Skeletal muscle satellite cell (primary cell): ENCODE measurements at regions not wholly inside any gene's neighbourhood (a gene's known extent, or its start where the extent isn't known, plus 50 kb on each side); places are given as distances from the start of the nearest gene placed in this dataset.

Source experiments
- H3K27me3 ChIP-seq: 2 replicates; pipeline ENCODE4 v1.7.0; 2013; ENCODE audit warnings: low read length; ENCODE audit not compliant: control insufficient read depth, insufficient read depth
- H3K36me3 ChIP-seq: 2 replicates; pipeline ENCODE4 v1.7.0; 2013; ENCODE audit warnings: mild to moderate bottlenecking, control low read depth, low read length; ENCODE audit not compliant: insufficient read depth
- H3K4me1 ChIP-seq: 2 replicates; pipeline ENCODE4 v1.7.0; 2013; ENCODE audit warnings: low read length; ENCODE audit not compliant: control insufficient read depth, insufficient read depth
- H3K4me2 ChIP-seq: 2 replicates; pipeline ENCODE4 v1.7.0; 2013; ENCODE audit warnings: mild to moderate bottlenecking, low read length
- H3K4me3 ChIP-seq: 2 replicates; pipeline ENCODE4 v1.7.0; 2013; ENCODE audit warnings: low read length
- H3K9ac ChIP-seq: 2 replicates; pipeline ENCODE4 v1.7.0; 2013; ENCODE audit warnings: mild to moderate bottlenecking, low read depth, low read length, moderate library complexity
- H3K9me3 ChIP-seq: replicated peaks from 2 replicates; pipeline ENCODE4 v1.7.0; 2013; ENCODE audit warnings: mild to moderate bottlenecking, control low read depth, low read length

GRCh38 chr11:81870815-81871214 lies 862.8 kb downstream of the FAM181B start:
- H3K27me3 ChIP-seq, result no peaks in the 10 kb centered on the region
- no peaks in the 10 kb centered on the region for H3K36me3 ChIP-seq
- no peak overlapping the region for H3K4me2 ChIP-seq
- no peak overlapping the region for H3K9ac ChIP-seq
- H3K9me3 ChIP-seq, result no peaks in the 10 kb centered on the region
- H3K4me3 ChIP-seq, result no peak overlapping the region
- no peaks in the 10 kb centered on the region for H3K4me1 ChIP-seq

GRCh38 chr11:81870066-81870412 lies 863.6 kb downstream of the FAM181B start:
- Histone ChIP-seq H3K9me3 (no peaks in the 10 kb centered on the region), H3K4me2 (no peak overlapping the region), H3K4me1 (no peaks in the 10 kb centered on the region), H3K9ac (no peak overlapping the region), H3K36me3 (no peaks in the 10 kb centered on the region), H3K27me3 (no peaks in the 10 kb centered on the region), H3K4me3 (no peak overlapping the region)

- Histone ChIP-seq H3K4me3 (no peak overlapping the region), H3K4me1 (no peaks in the 10 kb centered on the region), H3K9me3 (no peaks in the 10 kb centered on the region), H3K36me3 (no peaks in the 10 kb centered on the region), H3K4me2 (no peak overlapping the region), H3K9ac (no peak overlapping the region), H3K27me3 (no peaks in the 10 kb centered on the region)
Measured at GRCh38 chr11:81869351-81870065, 864.2 kb downstream of the FAM181B start.

- Histone ChIP-seq H3K4me1 (no peaks in the 10 kb centered on the region), H3K27me3 (no peaks in the 10 kb centered on the region), H3K9ac (no peak overlapping the region), H3K4me3 (no peak overlapping the region), H3K9me3 (no peaks in the 10 kb centered on the region), H3K4me2 (no peak overlapping the region), H3K36me3 (no peaks in the 10 kb centered on the region)
Measured at GRCh38 chr11:81866896-81867295, 866.8 kb downstream of the FAM181B start.

GRCh38 chr11:81857386-81857785 lies 876.3 kb downstream of the FAM181B start:
- Histone ChIP-seq H3K27me3 (no peaks in the 10 kb centered on the region), H3K9ac (no peak overlapping the region), H3K4me1 (no peaks in the 10 kb centered on the region), H3K36me3 (no peaks in the 10 kb centered on the region), H3K9me3 (no peaks in the 10 kb centered on the region), H3K4me3 (no peak overlapping the region), H3K4me2 (no peak overlapping the region)

GRCh38 chr11:81853791-81854190 lies 879.9 kb downstream of the FAM181B start:
- H3K27me3 ChIP-seq, result no peaks in the 10 kb centered on the region
- no peaks in the 10 kb centered on the region for H3K36me3 ChIP-seq
- no peaks in the 10 kb centered on the region for H3K4me1 ChIP-seq
- H3K4me2 ChIP-seq, result no peak overlapping the region
- no peak overlapping the region for H3K9ac ChIP-seq
- no peaks in the 10 kb centered on the region for H3K9me3 ChIP-seq
- no peak overlapping the region for H3K4me3 ChIP-seq

GRCh38 chr11:81852896-81853295 lies 880.8 kb downstream of the FAM181B start:
- Histone ChIP-seq H3K36me3 (no peaks in the 10 kb centered on the region), H3K4me3 (no peak overlapping the region), H3K4me2 (no peak overlapping the region), H3K27me3 (no peaks in the 10 kb centered on the region), H3K9me3 (no peaks in the 10 kb centered on the region), H3K9ac (no peak overlapping the region), H3K4me1 (no peaks in the 10 kb centered on the region)

- no peaks in the 10 kb centered on the region for H3K36me3 ChIP-seq
Measured at GRCh38 chr11:81840380-81840779, 893.3 kb downstream of the FAM181B start.

GRCh38 chr11:81839976-81840375 lies 893.7 kb downstream of the FAM181B start:
- Histone ChIP-seq H3K9me3 (peaks cover 3% of the 10 kb centered on the region), H3K4me2 (no peak overlapping the region), H3K9ac (no peak overlapping the region)

More at GRCh38 chr11:81840380-81840779, 893.3 kb downstream of the FAM181B start:
- H3K9ac ChIP-seq, result no peak overlapping the region
- peaks cover 3% of the 10 kb centered on the region for H3K9me3 ChIP-seq
- no peak overlapping the region for H3K4me2 ChIP-seq
- H3K27me3 ChIP-seq, result no peaks in the 10 kb centered on the region
- H3K4me3 ChIP-seq, result no peak overlapping the region
- no peaks in the 10 kb centered on the region for H3K4me1 ChIP-seq

GRCh38 chr11:81839016-81839415 lies 894.6 kb downstream of the FAM181B start:
- peaks cover 3% of the 10 kb centered on the region for H3K9me3 ChIP-seq
- H3K4me1 ChIP-seq, result no peaks in the 10 kb centered on the region
- no peak overlapping the region for H3K4me3 ChIP-seq
- H3K36me3 ChIP-seq, result no peaks in the 10 kb centered on the region
- no peak overlapping the region for H3K9ac ChIP-seq
- H3K27me3 ChIP-seq, result no peaks in the 10 kb centered on the region
- H3K4me2 ChIP-seq, result no peak overlapping the region

More at GRCh38 chr11:81839976-81840375, 893.7 kb downstream of the FAM181B start:
- H3K4me3 ChIP-seq, result no peak overlapping the region
- no peaks in the 10 kb centered on the region for H3K4me1 ChIP-seq
- H3K27me3 ChIP-seq, result no peaks in the 10 kb centered on the region
- H3K36me3 ChIP-seq, result no peaks in the 10 kb centered on the region

GRCh38 chr11:81829976-81830375 lies 903.7 kb downstream of the FAM181B start:
- no peaks in the 10 kb centered on the region for H3K4me1 ChIP-seq
- no peaks in the 10 kb centered on the region for H3K9me3 ChIP-seq
- no peak overlapping the region for H3K9ac ChIP-seq
- no peak overlapping the region for H3K4me2 ChIP-seq
- H3K36me3 ChIP-seq, result no peaks in the 10 kb centered on the region
- H3K4me3 ChIP-seq, result no peak overlapping the region
- no peaks in the 10 kb centered on the region for H3K27me3 ChIP-seq

- H3K4me1 ChIP-seq, result no peaks in the 10 kb centered on the region
- H3K4me2 ChIP-seq, result no peak overlapping the region
- no peak overlapping the region for H3K4me3 ChIP-seq
- H3K36me3 ChIP-seq, result no peaks in the 10 kb centered on the region
- H3K9me3 ChIP-seq, result peaks cover 3% of the 10 kb centered on the region
- no peaks in the 10 kb centered on the region for H3K27me3 ChIP-seq
- H3K9ac ChIP-seq, result no peak overlapping the region
Measured at GRCh38 chr11:81825346-81825745, 908.3 kb downstream of the FAM181B start.
